Coronary artery (tissue), 2 donors: ENCODE measurements at regions not wholly inside any gene's neighbourhood (a gene's known extent, or its start where the extent isn't known, plus 50 kb on each side); places are given as distances from the start of the nearest gene placed in this dataset.
"Not testable (repeated sequence)": the region's sequence is repeated elsewhere in the genome, so short reads cannot be mapped to it uniquely, and the experiment has no call there.

Experiments
- DNase-seq: peaks from one replicate; pipeline ENCODE4 v3.0.0-alpha.2; 2017; ENCODE audit warnings: low spot score
- H3K27ac ChIP-seq, 2 donors: fragments of 200-600 bp; sonication (generic); one replicate each; pipeline ENCODE4 v1.5.1; 2016 to 2019
- H3K4me3 ChIP-seq: fragments of 200-600 bp; sonication (generic); 2 replicates; pipeline ENCODE4 v1.5.1; 2016; ENCODE audit warnings: mild to moderate bottlenecking, moderate library complexity
- CTCF ChIP-seq: fragments of 200-600 bp; sonication (generic); IDR thresholded peaks from one replicate; pipeline ENCODE4 v1.5.1; 2019; ENCODE audit warnings: antibody characterized with exemption

- no peak for TF ChIP-seq CTCF
- Histone ChIP-seq H3K4me3 (no peak overlapping the region), H3K27ac (no peak overlapping the region)
- DNase-seq = no peak
These were observed 72.8 kb upstream of the PARP8 start for GRCh38 chr5:50593681-50594080.

- H3K4me3 ChIP-seq = no peak overlapping the region
- no peak for DNase-seq
- no peak for TF ChIP-seq CTCF
These were observed 71.2 kb upstream of the PARP8 start for GRCh38 chr5:50595199-50595598.

GRCh38 chr5:50601576-50601975, 64.9 kb upstream of the PARP8 start:
- not testable (repeated sequence) for H3K4me3 ChIP-seq, DNase-seq, H3K27ac ChIP-seq

More at GRCh38 chr5:50595199-50595598, 71.2 kb upstream of the PARP8 start:
- no peak overlapping the region for H3K27ac ChIP-seq

GRCh38 chr5:50606179-50606578, 60.3 kb upstream of the PARP8 start:
- no peak for DNase-seq
- Histone ChIP-seq H3K4me3 (no peak overlapping the region), H3K27ac (no peak overlapping the region)
- TF ChIP-seq CTCF = no peak

- DNase-seq, H3K27ac ChIP-seq: not testable (repeated sequence)
These were observed 59.0 kb upstream of the PARP8 start for GRCh38 chr5:50607456-50607855.

GRCh38 chr5:50607953-50608705, 58.3 kb upstream of the PARP8 start:
- H3K4me3 ChIP-seq, H3K27ac ChIP-seq, DNase-seq: not testable (repeated sequence)

More at GRCh38 chr5:50607456-50607855, 59.0 kb upstream of the PARP8 start:
- not testable (repeated sequence) for H3K4me3 ChIP-seq

GRCh38 chr5:50613057-50613456, 53.4 kb upstream of the PARP8 start:
- not testable (repeated sequence) for DNase-seq, H3K4me3 ChIP-seq, H3K27ac ChIP-seq
